Ovary (tissue), 7 donors: ENCODE measurements at regions not wholly inside any gene's neighbourhood (a gene's known extent, or its start where the extent isn't known, plus 50 kb on each side); places are given as distances from the start of the nearest gene placed in this dataset.
A peak's percentile ranks its signal among the peaks of the same experiment; 100 is the strongest.

Source experiments
- DNase-seq, 5 donors: peaks; one replicate each; pipeline ENCODE4 v3.0.0-alpha.2; 2019 to 2020
- H3K27ac ChIP-seq, 2 donors: fragments of 200-600 bp; one replicate each; pipeline versions ENCODE4 v1.5.1 to v1.8.0; 2019 to 2022
- H3K27me3 ChIP-seq: fragments of 200-600 bp; one replicate; pipeline ENCODE4 v1.8.0; 2022
- H3K36me3 ChIP-seq: fragments of 200-600 bp; sonication (generic); one replicate; pipeline ENCODE4 v1.5.1; 2019
- H3K4me1 ChIP-seq: one replicate; pipeline ENCODE4 v1.8.1; 2013; ENCODE audit warnings: mild to moderate bottlenecking, moderate library complexity; ENCODE audit not compliant: insufficient read depth
- H3K4me3 ChIP-seq: fragments of 200-600 bp; sonication (generic); one replicate; pipeline ENCODE4 v1.5.1; 2017
- H3K9me3 ChIP-seq, 2 donors: fragments of 200-600 bp in 1 of 2; sonication (generic) in 1 of 2; one replicate each; pipeline versions ENCODE4 v1.5.1 to v1.8.1; 2013 to 2019; ENCODE audit warnings: mild to moderate bottlenecking in 1 of 2, moderate library complexity in 1 of 2
- CTCF ChIP-seq, 3 donors: fragments of 450-650 bp in 2 of 3; fragments of 200-600 bp in 1 of 3; IDR thresholded peaks; one replicate each; pipeline versions ENCODE4 v1.5.1 to v1.8.0; 2016 to 2022; ENCODE audit warnings: antibody characterized with exemption in 3 of 3, mild to moderate bottlenecking in 1 of 3
- EP300 ChIP-seq: sonication (generic); formaldehyde crosslinking; IDR thresholded peaks from one replicate; pipeline ENCODE4 v1.6.1; 2017; ENCODE audit warnings: antibody characterized with exemption
- POLR2A ChIP-seq: fragments of 450-650 bp; IDR thresholded peaks from one replicate; pipeline ENCODE4 v1.6.1; 2017; ENCODE audit warnings: antibody characterized with exemption, mild to moderate bottlenecking, moderate library complexity
- WGBS, 3 donors: extraction: QIAGEN DNeasy Blood & Tissue Kit in 1 of 3; methylation state at CpG; one replicate each; pipeline versions ENCODE4 v1.1.5 to v1.1.7; 2013 to 2017; 5-methylcytosine and 5-hydroxymethylcytosine counted together
- intact Hi-C, 4 donors: fragments of 100-400 bp; cut with DNase I; formaldehyde crosslinking; loops; one replicate each; pipeline versions ENCODE4 v1.11.0 to v1.15.1; 2022 to 2023
- donor health status: DM: no; HTN: no; CAD: no; lungs with moderate emphysema.
- donor health status: DM: no; HTN: no; CAD: no.
- donor health status: Bipolar disorder and iron deficiency.
- donor health status: DM: no; HTN: no; CAD: no.
- donor health status: DM: yes; HTN: yes; CAD: no.

- Histone ChIP-seq H3K9me3 (no peaks in the 10 kb centered on the region), H3K27ac (no peak overlapping the region), H3K27me3 (no peaks in the 10 kb centered on the region), H3K4me3 (no peak overlapping the region), H3K36me3 (no peaks in the 10 kb centered on the region), H3K4me1 (peaks cover 2% of the 10 kb centered on the region)
- peak in 1 of 5 donors; percentile 37 for DNase-seq
- 8 to 21% (median 13%) methylated on average over 9 of the region's 9 CpGs for WGBS, 3 donors
- TF ChIP-seq POLR2A (no peak), EP300 (no peak), CTCF (IDR thresholded peaks at IDR 0.05) (no peak)
- intact Hi-C loops, result no loop called here
Measured at GRCh38 chr10:93198401-93199131, 124.9 kb downstream of the CYP26A1 start.

GRCh38 chr10:93199191-93199751 is 125.6 kb downstream of the CYP26A1 start:
- no peaks in the 10 kb centered on the region for H3K36me3 ChIP-seq
- peaks cover 2% of the 10 kb centered on the region for H3K4me1 ChIP-seq
- no peaks in the 10 kb centered on the region for H3K27me3 ChIP-seq
- intact Hi-C loops, result no loop called here
- peak; percentile 16 to 46 (median 26) for DNase-seq
- 5 to 11% (median 10%) methylated on average over 11 of the region's 11 CpGs for WGBS, 3 donors
- no peak overlapping the region for H3K27ac ChIP-seq
- H3K9me3 ChIP-seq, result no peaks in the 10 kb centered on the region
- peak overlapping the region; percentile 20 for H3K4me3 ChIP-seq
- TF ChIP-seq EP300 (no peak), CTCF (IDR thresholded peaks at IDR 0.05) (no peak), POLR2A (no peak)

GRCh38 chr10:93204494-93205485 is 131.1 kb downstream of the CYP26A1 start:
- Histone ChIP-seq H3K27ac (no peak overlapping the region), H3K4me1 (no peaks in the 10 kb centered on the region), H3K9me3 (no peaks in the 10 kb centered on the region), H3K4me3 (no peak overlapping the region), H3K27me3 (no peaks in the 10 kb centered on the region), H3K36me3 (no peaks in the 10 kb centered on the region)
- TF ChIP-seq CTCF (IDR thresholded peaks at IDR 0.05), result no peak
- TF ChIP-seq POLR2A, result no peak
- TF ChIP-seq EP300, result no peak
- DNase-seq, result no peak
- intact Hi-C loops, result no loop called here
- 82 to 85% (median 84%) methylated on average over 12 of the region's 12 CpGs for WGBS, 3 donors

GRCh38 chr10:93206652-93207051 is 133.0 kb downstream of the CYP26A1 start:
- WGBS, 3 donors, result 91 to 94% (median 92%) methylated on average over 7 of the region's 7 CpGs
- no peak overlapping the region for H3K4me3 ChIP-seq
- no peak for DNase-seq
- no peaks in the 10 kb centered on the region for H3K36me3 ChIP-seq
- intact Hi-C loops, result no loop called here
- TF ChIP-seq EP300 (no peak), CTCF (IDR thresholded peaks at IDR 0.05) (no peak)
- H3K27me3 ChIP-seq, result no peaks in the 10 kb centered on the region
- no peak overlapping the region for H3K27ac ChIP-seq
- H3K9me3 ChIP-seq, result no peaks in the 10 kb centered on the region
- H3K4me1 ChIP-seq, result no peaks in the 10 kb centered on the region
